Brain microvascular endothelial cell (primary cell): ENCODE measurements at regions not wholly inside any gene's neighbourhood (a gene's known extent, or its start where the extent isn't known, plus 50 kb on each side); places are given as distances from the start of the nearest gene placed in this dataset.

ENCODE experiments used
- DNase-seq: peaks from one replicate; pipeline ENCODE4 v3.0.0-alpha.2; 2020
- H3K27ac ChIP-seq: fragments of 250-450 bp; sonication (Bioruptor Pico); 2 replicates; pipeline ENCODE4 v1.5.1; 2020; ENCODE audit warnings: mild to moderate bottlenecking, moderate library complexity
- H3K27me3 ChIP-seq: fragments of 250-450 bp; sonication (Bioruptor Pico); replicated peaks from 2 replicates; pipeline ENCODE4 v1.5.1; 2020; ENCODE audit warnings: mild to moderate bottlenecking
- H3K36me3 ChIP-seq: fragments of 250-450 bp; sonication (Bioruptor Pico); replicated peaks from 2 replicates; pipeline ENCODE4 v1.5.1; 2020; ENCODE audit warnings: mild to moderate bottlenecking
- H3K4me3 ChIP-seq: 2 replicates; pipeline ENCODE4 v1.5.1; 2011; ENCODE audit warnings: low read depth, mild to moderate bottlenecking, control low read depth, low read length, moderate library complexity
- in situ Hi-C: cut with HindIII; loops from 2 replicates; pipeline ENCODE4 v1.10.0; 2017; ENCODE audit warnings: low sequenced_read_pairs, low pct_ligation_motif_present
- TF ChIP-seq, protein P1 (sequence below): IDR thresholded peaks from 2 replicates; pipeline ENCODE4 v1.5.1; 2011; ENCODE audit warnings: low read depth, mild to moderate bottlenecking, moderate library complexity, low read length, control low read depth, inconsistent platforms; ENCODE audit errors: missing control alignments

DNA sequence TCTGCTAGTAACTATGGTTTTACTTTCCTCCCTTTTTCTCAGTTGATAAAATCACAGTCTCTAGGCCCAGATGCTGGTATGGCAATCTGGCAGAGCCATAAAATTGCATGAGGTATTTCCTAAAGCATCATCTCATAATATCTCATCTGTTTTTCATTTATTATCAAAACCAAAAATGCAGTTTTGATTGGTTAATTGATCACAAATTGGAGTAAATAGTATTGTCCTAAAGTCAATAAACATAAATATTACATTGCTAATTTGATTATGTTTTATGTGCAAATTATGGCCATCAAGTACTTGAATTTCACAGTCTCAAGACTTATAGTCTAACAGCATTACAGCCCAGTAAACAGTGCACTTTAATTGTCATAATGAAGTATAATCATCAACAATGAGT, 2365.6 kb downstream of the ARAP2 start:
- Histone ChIP-seq H3K4me3 (no peak overlapping the region), H3K27me3 (no peaks in the 10 kb centered on the region), H3K36me3 (no peaks in the 10 kb centered on the region), H3K27ac (no peak overlapping the region)
- TF ChIP-seq, protein P1, sequence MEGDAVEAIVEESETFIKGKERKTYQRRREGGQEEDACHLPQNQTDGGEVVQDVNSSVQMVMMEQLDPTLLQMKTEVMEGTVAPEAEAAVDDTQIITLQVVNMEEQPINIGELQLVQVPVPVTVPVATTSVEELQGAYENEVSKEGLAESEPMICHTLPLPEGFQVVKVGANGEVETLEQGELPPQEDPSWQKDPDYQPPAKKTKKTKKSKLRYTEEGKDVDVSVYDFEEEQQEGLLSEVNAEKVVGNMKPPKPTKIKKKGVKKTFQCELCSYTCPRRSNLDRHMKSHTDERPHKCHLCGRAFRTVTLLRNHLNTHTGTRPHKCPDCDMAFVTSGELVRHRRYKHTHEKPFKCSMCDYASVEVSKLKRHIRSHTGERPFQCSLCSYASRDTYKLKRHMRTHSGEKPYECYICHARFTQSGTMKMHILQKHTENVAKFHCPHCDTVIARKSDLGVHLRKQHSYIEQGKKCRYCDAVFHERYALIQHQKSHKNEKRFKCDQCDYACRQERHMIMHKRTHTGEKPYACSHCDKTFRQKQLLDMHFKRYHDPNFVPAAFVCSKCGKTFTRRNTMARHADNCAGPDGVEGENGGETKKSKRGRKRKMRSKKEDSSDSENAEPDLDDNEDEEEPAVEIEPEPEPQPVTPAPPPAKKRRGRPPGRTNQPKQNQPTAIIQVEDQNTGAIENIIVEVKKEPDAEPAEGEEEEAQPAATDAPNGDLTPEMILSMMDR = no peak
- in situ Hi-C loops = no loop called here
- DNase-seq = no peak

DNA sequence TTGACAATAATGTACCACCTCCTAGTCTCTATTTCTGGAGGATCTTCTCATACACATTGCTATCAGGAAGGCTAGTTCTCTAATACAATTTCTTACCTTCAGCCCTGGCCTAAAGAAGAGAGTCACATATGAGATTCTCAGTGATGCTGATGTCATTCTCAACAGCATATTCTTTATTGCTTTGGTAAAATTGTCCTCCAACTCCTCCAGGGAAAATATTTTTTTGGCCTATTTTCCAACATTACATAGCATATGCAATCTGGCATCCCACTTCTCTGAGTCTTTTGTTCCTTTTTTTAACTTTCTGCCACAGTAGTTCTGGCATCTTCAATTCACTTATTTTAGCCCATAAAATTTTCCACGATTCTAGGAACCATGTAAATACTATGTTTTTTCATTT, 2363.1 kb downstream of the ARAP2 start:
- H3K27me3 ChIP-seq = no peaks in the 10 kb centered on the region
- no peak overlapping the region for H3K27ac ChIP-seq
- H3K36me3 ChIP-seq = no peaks in the 10 kb centered on the region
- in situ Hi-C loops = no loop called here
- DNase-seq = no peak
- no peak overlapping the region for H3K4me3 ChIP-seq
- TF ChIP-seq, protein P1 = no peak

DNA sequence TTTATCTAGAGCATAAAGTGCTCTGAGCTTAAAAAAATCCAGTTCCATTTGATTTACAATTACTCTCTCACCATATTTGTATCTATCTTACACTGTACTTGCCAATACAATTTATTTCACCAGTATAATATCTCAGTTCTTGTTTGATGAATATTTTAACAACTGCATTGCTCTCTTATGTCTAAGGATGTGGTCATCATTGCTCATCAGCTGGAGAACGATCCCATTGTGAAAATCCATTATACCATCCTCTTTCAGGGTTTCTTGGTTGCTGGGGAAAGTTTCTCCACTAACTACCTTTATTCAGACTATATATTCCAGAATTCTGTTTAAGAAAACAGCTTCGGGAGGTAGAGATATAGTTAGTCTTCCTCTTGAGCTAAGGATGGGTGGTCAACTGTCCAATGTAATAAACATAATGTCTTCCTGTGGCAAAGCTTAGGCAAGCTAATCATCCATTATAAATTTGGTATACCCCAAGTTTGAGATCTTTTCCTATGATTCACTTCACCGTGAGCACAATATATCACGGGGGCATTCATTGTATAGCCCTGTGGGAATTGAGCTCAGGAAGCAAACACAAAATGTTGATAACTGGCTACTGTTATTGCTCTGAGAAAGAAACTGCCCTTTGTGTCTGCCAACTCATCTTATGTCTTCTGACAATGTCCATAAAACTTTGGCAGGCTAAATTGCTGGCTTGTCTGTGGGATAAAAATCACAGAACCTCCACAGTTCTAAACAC, 2361.9 kb downstream of the ARAP2 start:
- Histone ChIP-seq H3K36me3 (no peaks in the 10 kb centered on the region), H3K27me3 (no peaks in the 10 kb centered on the region), H3K4me3 (no peak overlapping the region), H3K27ac (no peak overlapping the region)
- TF ChIP-seq, protein P1 = no peak
- DNase-seq = no peak
- in situ Hi-C loops = no loop called here

DNA sequence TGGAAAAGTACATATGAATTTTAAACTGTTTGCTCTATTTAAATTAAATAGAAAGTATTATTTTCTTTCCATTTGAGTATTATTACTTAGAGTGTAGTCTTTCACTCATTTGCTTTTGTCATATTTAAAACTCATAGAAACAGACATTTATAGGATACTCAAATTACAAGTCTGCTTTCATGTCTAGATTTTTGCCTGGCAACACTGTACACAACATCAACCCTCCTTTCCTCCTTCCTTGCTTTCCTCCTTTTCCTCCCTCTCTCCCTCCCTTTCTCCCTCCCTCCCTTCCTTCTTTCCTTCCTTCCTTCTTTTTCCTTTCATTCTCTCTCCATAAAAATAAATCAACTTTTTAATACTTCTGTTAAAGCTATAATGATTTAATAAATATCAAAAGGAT, 2361.2 kb downstream of the ARAP2 start:
- no peak overlapping the region for H3K27ac ChIP-seq
- H3K27me3 ChIP-seq = no peaks in the 10 kb centered on the region
- TF ChIP-seq, protein P1 = no peak
- no peaks in the 10 kb centered on the region for H3K36me3 ChIP-seq
- no peak for DNase-seq
- H3K4me3 ChIP-seq = no peak overlapping the region
- in situ Hi-C loops = no loop called here

DNA sequence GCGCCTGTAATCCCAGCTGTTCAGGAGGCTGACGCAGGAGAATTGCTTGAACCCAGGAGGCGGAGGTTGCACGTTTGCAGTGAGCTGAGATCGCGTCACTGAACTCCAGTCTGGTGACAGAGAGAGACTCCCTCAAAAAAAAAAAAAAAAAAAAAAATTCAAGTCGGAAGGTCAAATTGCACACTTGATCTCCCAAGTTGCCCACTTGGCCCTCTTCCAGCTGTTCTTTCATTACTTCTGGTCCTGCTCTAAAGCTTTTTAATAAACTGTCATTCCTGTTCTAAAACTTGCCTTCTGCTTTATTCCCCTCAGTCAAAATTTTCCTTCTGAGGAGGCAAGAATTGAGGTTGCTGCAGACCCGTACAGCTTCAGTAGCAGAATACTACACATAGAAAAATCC, 2358.0 kb downstream of the ARAP2 start:
- DNase-seq = no peak
- H3K4me3 ChIP-seq = no peak overlapping the region
- in situ Hi-C loops = no loop called here
- TF ChIP-seq, protein P1 = no peak
- no peak overlapping the region for H3K27ac ChIP-seq
- H3K27me3 ChIP-seq = no peaks in the 10 kb centered on the region
- H3K36me3 ChIP-seq = no peaks in the 10 kb centered on the region

DNA sequence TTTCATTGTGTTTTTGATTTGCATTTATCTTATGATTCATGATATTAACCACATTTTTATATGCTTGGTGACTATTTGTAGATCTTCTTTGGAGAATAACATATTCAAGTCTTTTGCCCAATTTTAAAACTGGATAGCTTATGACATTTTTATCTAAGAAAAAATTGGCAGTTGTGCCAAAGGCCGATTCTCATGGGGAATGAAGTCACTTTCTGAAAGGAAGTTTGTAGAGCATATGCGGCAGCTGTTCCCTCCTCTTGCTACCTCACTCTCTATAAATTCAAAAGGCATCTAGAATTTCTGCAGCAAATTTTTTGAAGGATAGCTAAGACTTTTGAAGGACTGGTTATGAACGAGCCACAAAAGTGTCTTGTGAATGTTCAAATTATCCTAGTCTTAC, 2353.5 kb downstream of the ARAP2 start:
- Histone ChIP-seq H3K27me3 (no peaks in the 10 kb centered on the region), H3K4me3 (no peak overlapping the region), H3K27ac (no peak overlapping the region), H3K36me3 (no peaks in the 10 kb centered on the region)
- DNase-seq = no peak
- in situ Hi-C loops = no loop called here
- TF ChIP-seq, protein P1 = no peak
